IMR-90 (cell line): ENCODE measurements at regions not wholly inside any gene's neighbourhood (a gene's known extent, or its start where the extent isn't known, plus 50 kb on each side); places are given as distances from the start of the nearest gene placed in this dataset.

Experiments
- ATAC-seq: fragments of 200-7000 bp; cut with Tn5 transposase; 2 replicates; pipeline ENCODE4 v1.9.1; 2020; ENCODE audit warnings: low read depth, mild to moderate bottlenecking, moderate library complexity
- BruUV-seq: library from RNA; stranded (reverse); fragments of 400-500 nt; replicated peaks from 2 replicates; lab custom pipeline; 2021; lab: Mats Ljungman, UMichigan
- CTCF ChIA-PET: fragments of 300-600 bp; formaldehyde crosslinking; extraction: SDS; loops from one replicate; lab custom pipeline; 2021; ENCODE audit warnings: antibody characterized with exemption; lab: Yijun Ruan, JAX
- POLR2A ChIA-PET: fragments of 300-600 bp; sonication (Branson Sonifier 250); formaldehyde crosslinking; loops from one replicate; lab custom pipeline; 2022; ENCODE audit warnings: antibody characterized with exemption; ENCODE audit not compliant: unreplicated experiment; lab: Charles Lee
- DNase-seq: peaks from one replicate; pipeline ENCODE4 v3.0.0; 2013
- H2AFZ ChIP-seq: replicated peaks from 2 replicates; pipeline ENCODE3; 2013; ENCODE audit warnings: low read length, mild to moderate bottlenecking; ENCODE audit not compliant: poor library complexity
- H2AK5ac ChIP-seq: 2 replicates; pipeline ENCODE4 v1.6.1; 2013; ENCODE audit warnings: low read depth, low read length, inconsistent platforms
- H2AK9ac ChIP-seq: replicated peaks from 2 replicates; pipeline ENCODE3; 2013; ENCODE audit warnings: mild to moderate bottlenecking, low read depth, low read length, moderate library complexity; ENCODE audit not compliant: poor library complexity
- H2BK120ac ChIP-seq: 2 replicates; pipeline ENCODE4 v1.6.1; 2013; ENCODE audit warnings: low read depth, low read length, inconsistent platforms
- H2BK15ac ChIP-seq: 3 replicates; pipeline ENCODE4 v1.6.1; 2013; ENCODE audit warnings: low read depth, low read length, inconsistent platforms
- H2BK20ac ChIP-seq: 2 replicates; pipeline ENCODE4 v1.6.1; 2013; ENCODE audit warnings: low read depth, mild to moderate bottlenecking, inconsistent platforms, low read length, moderate library complexity
- H2BK5ac ChIP-seq: 2 replicates; pipeline ENCODE4 v1.6.1; 2013; ENCODE audit warnings: mild to moderate bottlenecking, low read depth, low read length, inconsistent platforms; ENCODE audit not compliant: poor library complexity, severe bottlenecking
- H3K14ac ChIP-seq: replicated peaks from 2 replicates; pipeline ENCODE4 v1.6.1; 2013; ENCODE audit warnings: low read depth, low read length, inconsistent platforms
- H3K18ac ChIP-seq: 2 replicates; pipeline ENCODE4 v1.6.1; 2013; ENCODE audit warnings: low read depth, low read length, control low read depth
- H3K23ac ChIP-seq: 2 replicates; pipeline ENCODE4 v1.6.1; 2013; ENCODE audit warnings: low read depth, low read length, inconsistent platforms
- H3K27ac ChIP-seq: 2 replicates; pipeline ENCODE4 v1.5.1; 2013; ENCODE audit warnings: mild to moderate bottlenecking, control low read depth, low read length; ENCODE audit not compliant: insufficient read depth
- H3K27me3 ChIP-seq: 2 replicates; pipeline ENCODE4 v1.6.1; 2013; ENCODE audit warnings: low read length; ENCODE audit not compliant: control insufficient read depth, insufficient read depth
- H3K36me3 ChIP-seq: 2 replicates; pipeline ENCODE4 v1.6.1; 2013; ENCODE audit warnings: low read length, mixed read lengths; ENCODE audit not compliant: control insufficient read depth, insufficient read depth
- H3K4ac ChIP-seq: 2 replicates; pipeline ENCODE4 v1.6.1; 2013; ENCODE audit warnings: low read depth, low read length, inconsistent platforms
- H3K4me1 ChIP-seq: 2 replicates; pipeline ENCODE4 v1.6.1; 2013; ENCODE audit warnings: low read length, mixed read lengths; ENCODE audit not compliant: control insufficient read depth, insufficient read depth
- H3K4me2 ChIP-seq: 2 replicates; pipeline ENCODE4 v1.6.1; 2013; ENCODE audit warnings: low read depth, mild to moderate bottlenecking, control low read depth, low read length, moderate library complexity
- H3K4me3 ChIP-seq: 2 replicates; pipeline ENCODE4 v1.5.1; 2013; ENCODE audit warnings: low read depth, mild to moderate bottlenecking, control low read depth, low read length, moderate library complexity; ENCODE audit not compliant: insufficient read depth
- H3K56ac ChIP-seq: 2 replicates; pipeline ENCODE4 v1.6.1; 2013; ENCODE audit warnings: low read length, inconsistent platforms; ENCODE audit not compliant: insufficient read depth; ENCODE audit errors: extremely low read depth
- H3K79me1 ChIP-seq, 2 experiments: 2 replicates each; pipeline ENCODE4 v1.6.1; 2013; ENCODE audit warnings: low read length in 2 of 2, inconsistent platforms in 1 of 2, low read depth in 1 of 2
- H3K9ac ChIP-seq: 2 replicates; pipeline ENCODE4 v1.6.1; 2013; ENCODE audit warnings: low read depth, low read length, control low read depth
- H3K9me1 ChIP-seq: 2 replicates; pipeline ENCODE4 v1.6.1; 2013; ENCODE audit warnings: low read length, inconsistent platforms; ENCODE audit not compliant: insufficient read depth
- H3K9me3 ChIP-seq: 2 replicates; pipeline ENCODE4 v1.6.1; 2013; ENCODE audit warnings: low read length; ENCODE audit not compliant: control insufficient read depth, insufficient read depth
- H4K20me1 ChIP-seq: 2 replicates; pipeline ENCODE4 v1.6.1; 2013; ENCODE audit warnings: low read length, inconsistent platforms; ENCODE audit not compliant: insufficient read depth
- H4K5ac ChIP-seq: 2 replicates; pipeline ENCODE4 v1.6.1; 2013; ENCODE audit warnings: mild to moderate bottlenecking, low read depth, low read length, control low read depth
- H4K8ac ChIP-seq, 2 experiments: 2 replicates each; pipeline ENCODE4 v1.6.1; 2013; ENCODE audit warnings: low read depth in 2 of 2, low read length in 2 of 2, control low read depth in 1 of 2, inconsistent platforms in 1 of 2
- H4K91ac ChIP-seq: 2 replicates; pipeline ENCODE4 v1.6.1; 2013; ENCODE audit warnings: low read depth, low read length, inconsistent platforms; ENCODE audit not compliant: insufficient read depth
- BHLHE40 ChIP-seq: fragments of 150-350 bp; IDR thresholded peaks from 2 replicates; pipeline ENCODE4 v1.6.1; 2016; ENCODE audit warnings: mild to moderate bottlenecking, low read depth, low read length
- CEBPB ChIP-seq: IDR thresholded peaks from 2 replicates; pipeline ENCODE4 v1.6.1; 2012; ENCODE audit warnings: low read depth, low read length, improper control_type of control experiment
- CHD1 ChIP-seq: IDR thresholded peaks from 2 replicates; pipeline ENCODE4 v1.6.1; 2012; ENCODE audit warnings: low read depth, low read length, improper control_type of control experiment
- ELK1 ChIP-seq: fragments of 150-350 bp; IDR thresholded peaks from 2 replicates; pipeline ENCODE4 v1.6.1; 2016; ENCODE audit warnings: low read depth, mild to moderate bottlenecking, low read length, moderate library complexity, borderline replicate concordance
- FOS ChIP-seq: fragments of 150-350 bp; IDR thresholded peaks from 2 replicates; pipeline ENCODE4 v1.6.1; 2016; ENCODE audit warnings: low read depth, low read length
- MAFK ChIP-seq: IDR thresholded peaks from 2 replicates; pipeline ENCODE4 v1.6.1; 2012; ENCODE audit warnings: low read depth, low read length, improper control_type of control experiment
- MAZ ChIP-seq: IDR thresholded peaks from 2 replicates; pipeline ENCODE4 v1.6.1; 2012; ENCODE audit warnings: low read depth, mild to moderate bottlenecking, low read length, improper control_type of control experiment, moderate library complexity, borderline replicate concordance
- MXI1 ChIP-seq: IDR thresholded peaks from 2 replicates; pipeline ENCODE4 v1.6.1; 2012; ENCODE audit warnings: low read depth, mild to moderate bottlenecking, low read length, moderate library complexity, borderline replicate concordance
- NFE2L2 ChIP-seq: fragments of 150-350 bp; IDR thresholded peaks from 2 replicates; pipeline ENCODE4 v1.6.1; 2016; ENCODE audit warnings: low read depth, mild to moderate bottlenecking, low read length
- POLR2A ChIP-seq: IDR thresholded peaks from 2 replicates; pipeline ENCODE4 v1.6.1; 2012; ENCODE audit warnings: mild to moderate bottlenecking, low read depth, low read length
- RAD21 ChIP-seq: IDR thresholded peaks from 2 replicates; pipeline ENCODE4 v1.6.1; 2012; ENCODE audit warnings: low read length, improper control_type of control experiment
- RCOR1 ChIP-seq: IDR thresholded peaks from 2 replicates; pipeline ENCODE4 v1.6.1; 2012; ENCODE audit warnings: mild to moderate bottlenecking, low read length, improper control_type of control experiment; ENCODE audit not compliant: insufficient replicate concordance
- RFX5 ChIP-seq: IDR thresholded peaks from 2 replicates; pipeline ENCODE4 v1.8.0; 2012; ENCODE audit warnings: low read depth, mild to moderate bottlenecking, low read length, moderate library complexity
- SMC3 ChIP-seq: fragments of 150-350 bp; IDR thresholded peaks from 2 replicates; pipeline ENCODE4 v1.6.1; 2016; ENCODE audit warnings: low read depth, mild to moderate bottlenecking, antibody characterized with exemption, low read length, moderate library complexity
- WGBS, 2 experiments: methylation state at CpG; one replicate each; pipeline versions ENCODE4 v1.1.5 to v1.1.7; 2013; ENCODE audit warnings: missing lambda C conversion rate in 2 of 2; ENCODE audit not compliant: insufficient read length in 1 of 2; ENCODE audit errors: extremely low coverage in 2 of 2; 5-methylcytosine and 5-hydroxymethylcytosine counted together
- dilution Hi-C: fragments of 300-500 bp; cut with HindIII; formaldehyde crosslinking; loops from one replicate; pipeline ENCODE4 v1.14.3; 2018; ENCODE audit warnings: low sequenced_read_pairs; ENCODE audit not compliant: unreplicated experiment
- in situ Hi-C: fragments of 300-500 bp; cut with MboI; formaldehyde crosslinking; loops from 3 replicates; pipeline ENCODE4 v1.14.3; 2019; ENCODE audit warnings: low sequenced_read_pairs, inconsistent platforms, mixed read lengths
- intact Hi-C: fragments of 100-400 bp; cut with micrococcal nuclease; formaldehyde crosslinking; loops from 2 replicates; pipeline ENCODE4 v1.10.0; 2022
- TF ChIP-seq, protein P1 (sequence below): conservative IDR thresholded peaks from 2 replicates; pipeline ENCODE4 v1.5.1; 2012; ENCODE audit warnings: mild to moderate bottlenecking, low read depth, low read length, improper control_type of control experiment
- TF ChIP-seq, protein P2 (sequence below): fragments of 150-350 bp; IDR thresholded peaks from 2 replicates; pipeline ENCODE4 v1.6.1; 2017; ENCODE audit warnings: mild to moderate bottlenecking, antibody characterized with exemption, low read length, low read depth

DNA sequence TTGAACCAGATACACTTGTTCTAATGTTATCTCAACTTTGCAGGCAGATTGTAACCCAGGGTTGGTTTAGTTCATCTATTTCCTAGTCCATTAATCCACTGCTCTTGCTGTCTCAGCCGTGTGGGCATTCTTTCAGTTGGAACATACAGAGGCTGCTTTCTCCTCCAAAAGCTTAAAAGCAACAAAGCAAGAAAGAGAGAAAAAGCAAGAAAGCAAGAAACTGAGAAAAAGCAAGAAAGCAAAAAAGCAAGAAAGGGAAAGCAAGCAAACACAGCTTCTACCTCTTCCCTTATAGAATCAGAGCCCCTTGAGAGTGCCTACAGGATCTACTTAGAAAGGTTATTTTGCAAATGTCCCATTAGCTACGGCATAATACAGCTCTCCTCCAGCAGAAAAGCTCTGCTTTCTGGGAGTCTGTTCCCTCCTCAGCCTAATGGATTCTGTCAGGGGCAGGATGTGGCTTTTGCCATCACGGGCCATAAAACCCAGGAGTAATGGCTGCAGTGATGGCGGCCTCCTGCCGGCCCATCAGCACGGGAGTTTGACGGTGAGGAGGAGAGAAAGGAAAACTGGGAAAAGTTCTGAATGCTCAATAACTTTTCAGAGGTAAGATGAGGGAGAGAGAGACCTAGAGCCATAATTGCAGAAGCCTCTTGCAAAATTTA lies 156.8 kb upstream of the JARID2 start:
- Histone ChIP-seq H2BK120ac (no peak overlapping the region), H4K20me1 (no peaks in the 10 kb centered on the region), H3K79me1 (no peaks in the 10 kb centered on the region), H3K23ac (no peak overlapping the region), H3K9me1 (no peaks in the 10 kb centered on the region), H3K4me2 (no peak overlapping the region), H3K18ac (no peak overlapping the region), H2BK5ac (no peak overlapping the region), H3K9ac (no peak overlapping the region), H2BK15ac (no peak overlapping the region), H3K27me3 (peaks cover 2% of the 10 kb centered on the region; the same call in 1 of the 2 replicates), H3K14ac (no peak overlapping the region), H4K8ac (no peak overlapping the region), H3K9me3 (no peaks in the 10 kb centered on the region), H4K5ac (no peak overlapping the region), H4K91ac (no peak overlapping the region), H3K27ac (no peak overlapping the region), H3K4me3 (no peak overlapping the region), H2AFZ (no peak overlapping the region), H2AK5ac (no peak overlapping the region), H3K56ac (no peak overlapping the region), H3K4me1 (no peaks in the 10 kb centered on the region), H2AK9ac (no peak overlapping the region), H2BK20ac (no peak overlapping the region), H3K4ac (no peak overlapping the region), H3K36me3 (no peaks in the 10 kb centered on the region)
- ChIA-PET CTCF (no interaction called here), POLR2A (no interaction called here)
- in situ Hi-C loops: no loop called here
- dilution Hi-C loops: no loop called here
- no peak for TF ChIP-seq SMC3
- TF ChIP-seq CEBPB: no peak
- no peak for TF ChIP-seq MAZ
- no peak for TF ChIP-seq RFX5
- no peak for TF ChIP-seq BHLHE40
- TF ChIP-seq MAFK: no peak
- TF ChIP-seq FOS: no peak
- TF ChIP-seq MXI1: no peak
- TF ChIP-seq CHD1: no peak
- TF ChIP-seq ELK1: no peak
- no peak for TF ChIP-seq NFE2L2
- TF ChIP-seq, protein P1, sequence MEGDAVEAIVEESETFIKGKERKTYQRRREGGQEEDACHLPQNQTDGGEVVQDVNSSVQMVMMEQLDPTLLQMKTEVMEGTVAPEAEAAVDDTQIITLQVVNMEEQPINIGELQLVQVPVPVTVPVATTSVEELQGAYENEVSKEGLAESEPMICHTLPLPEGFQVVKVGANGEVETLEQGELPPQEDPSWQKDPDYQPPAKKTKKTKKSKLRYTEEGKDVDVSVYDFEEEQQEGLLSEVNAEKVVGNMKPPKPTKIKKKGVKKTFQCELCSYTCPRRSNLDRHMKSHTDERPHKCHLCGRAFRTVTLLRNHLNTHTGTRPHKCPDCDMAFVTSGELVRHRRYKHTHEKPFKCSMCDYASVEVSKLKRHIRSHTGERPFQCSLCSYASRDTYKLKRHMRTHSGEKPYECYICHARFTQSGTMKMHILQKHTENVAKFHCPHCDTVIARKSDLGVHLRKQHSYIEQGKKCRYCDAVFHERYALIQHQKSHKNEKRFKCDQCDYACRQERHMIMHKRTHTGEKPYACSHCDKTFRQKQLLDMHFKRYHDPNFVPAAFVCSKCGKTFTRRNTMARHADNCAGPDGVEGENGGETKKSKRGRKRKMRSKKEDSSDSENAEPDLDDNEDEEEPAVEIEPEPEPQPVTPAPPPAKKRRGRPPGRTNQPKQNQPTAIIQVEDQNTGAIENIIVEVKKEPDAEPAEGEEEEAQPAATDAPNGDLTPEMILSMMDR: no peak
- no peak for TF ChIP-seq RAD21
- TF ChIP-seq, protein P2, sequence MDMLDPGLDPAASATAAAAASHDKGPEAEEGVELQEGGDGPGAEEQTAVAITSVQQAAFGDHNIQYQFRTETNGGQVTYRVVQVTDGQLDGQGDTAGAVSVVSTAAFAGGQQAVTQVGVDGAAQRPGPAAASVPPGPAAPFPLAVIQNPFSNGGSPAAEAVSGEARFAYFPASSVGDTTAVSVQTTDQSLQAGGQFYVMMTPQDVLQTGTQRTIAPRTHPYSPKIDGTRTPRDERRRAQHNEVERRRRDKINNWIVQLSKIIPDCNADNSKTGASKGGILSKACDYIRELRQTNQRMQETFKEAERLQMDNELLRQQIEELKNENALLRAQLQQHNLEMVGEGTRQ: no peak
- no peak for TF ChIP-seq RCOR1
- TF ChIP-seq POLR2A: no peak
- BruUV-seq: no TSS peak
- 75% methylated on average over 2 of the region's 7 CpGs; no CpG with 5 or more reads in 1 of the 2 experiments for WGBS, 2 experiments
- intact Hi-C loops: no loop called here
- ATAC-seq (no peak), DNase-seq (no peak)
